GM12875 (cell line): ENCODE measurements at regions not wholly inside any gene's neighbourhood (a gene's known extent, or its start where the extent isn't known, plus 50 kb on each side); places are given as distances from the start of the nearest gene placed in this dataset.

Experiments used
- H3K4me3 ChIP-seq: one replicate; pipeline ENCODE4 v1.5.1; 2011; ENCODE audit warnings: low read depth, low read length, control low read depth
- TF ChIP-seq, protein P1 (sequence below): IDR thresholded peaks from 2 replicates; pipeline ENCODE4 v1.5.1; 2011; ENCODE audit warnings: low read depth, mild to moderate bottlenecking, control low read depth, inconsistent platforms, low read length, moderate library complexity, borderline replicate concordance; ENCODE audit not compliant: insufficient read depth

- TF ChIP-seq, protein P1, sequence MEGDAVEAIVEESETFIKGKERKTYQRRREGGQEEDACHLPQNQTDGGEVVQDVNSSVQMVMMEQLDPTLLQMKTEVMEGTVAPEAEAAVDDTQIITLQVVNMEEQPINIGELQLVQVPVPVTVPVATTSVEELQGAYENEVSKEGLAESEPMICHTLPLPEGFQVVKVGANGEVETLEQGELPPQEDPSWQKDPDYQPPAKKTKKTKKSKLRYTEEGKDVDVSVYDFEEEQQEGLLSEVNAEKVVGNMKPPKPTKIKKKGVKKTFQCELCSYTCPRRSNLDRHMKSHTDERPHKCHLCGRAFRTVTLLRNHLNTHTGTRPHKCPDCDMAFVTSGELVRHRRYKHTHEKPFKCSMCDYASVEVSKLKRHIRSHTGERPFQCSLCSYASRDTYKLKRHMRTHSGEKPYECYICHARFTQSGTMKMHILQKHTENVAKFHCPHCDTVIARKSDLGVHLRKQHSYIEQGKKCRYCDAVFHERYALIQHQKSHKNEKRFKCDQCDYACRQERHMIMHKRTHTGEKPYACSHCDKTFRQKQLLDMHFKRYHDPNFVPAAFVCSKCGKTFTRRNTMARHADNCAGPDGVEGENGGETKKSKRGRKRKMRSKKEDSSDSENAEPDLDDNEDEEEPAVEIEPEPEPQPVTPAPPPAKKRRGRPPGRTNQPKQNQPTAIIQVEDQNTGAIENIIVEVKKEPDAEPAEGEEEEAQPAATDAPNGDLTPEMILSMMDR = no peak
- no peak overlapping the region for H3K4me3 ChIP-seq
Measured at GRCh38 chr1:31507676-31508530, 68.4 kb upstream of the TINAGL1 start.

GRCh38 chr1:31509124-31510072 is 66.9 kb upstream of the TINAGL1 start:
- no peak overlapping the region for H3K4me3 ChIP-seq
- TF ChIP-seq, protein P1 = no peak

GRCh38 chr1:31510304-31510703 is 66.0 kb upstream of the TINAGL1 start:
- TF ChIP-seq, protein P1 = no peak

GRCh38 chr1:31510853-31511789 is 65.2 kb upstream of the TINAGL1 start:
- TF ChIP-seq, protein P1 = no peak
- H3K4me3 ChIP-seq = no peak overlapping the region

More at GRCh38 chr1:31510304-31510703, 66.0 kb upstream of the TINAGL1 start:
- H3K4me3 ChIP-seq = no peak overlapping the region

- H3K4me3 ChIP-seq = no peak overlapping the region
- TF ChIP-seq, protein P1 = no peak
Measured at GRCh38 chr1:31511848-31512615, 64.3 kb upstream of the TINAGL1 start.

- no peak overlapping the region for H3K4me3 ChIP-seq
- TF ChIP-seq, protein P1 = no peak
Measured at GRCh38 chr1:31514117-31514516, 62.2 kb upstream of the TINAGL1 start.
